HEK293 (cell line): ENCODE measurements at regions not wholly inside any gene's neighbourhood (a gene's known extent, or its start where the extent isn't known, plus 50 kb on each side); places are given as distances from the start of the nearest gene placed in this dataset.

Source experiments
- CTCF ChIP-seq: fragments of 450-650 bp; formaldehyde crosslinking; IDR thresholded peaks from 2 replicates; pipeline ENCODE4 v1.5.1; 2016; ENCODE audit warnings: missing biosample characterization, missing genetic modification characterization
- KLF7 ChIP-seq: fragments of 450-650 bp; formaldehyde crosslinking; IDR thresholded peaks from 2 replicates; pipeline ENCODE4 v1.5.1; 2016; ENCODE audit warnings: missing biosample characterization, missing genetic modification characterization, borderline replicate concordance
- PBX3 ChIP-seq: sonication (generic); formaldehyde crosslinking; IDR thresholded peaks from 2 replicates; pipeline ENCODE4 v1.8.1; 2022; ENCODE audit warnings: mild to moderate bottlenecking, moderate library complexity, missing genetic modification reagents
- PRDM1 ChIP-seq: fragments of 450-650 bp; formaldehyde crosslinking; IDR thresholded peaks from 2 replicates; pipeline ENCODE4; 2016; ENCODE audit warnings: missing biosample characterization, missing genetic modification characterization
- ZBTB21 ChIP-seq: fragments of 450-650 bp; formaldehyde crosslinking; IDR thresholded peaks from 2 replicates; pipeline ENCODE4 v1.5.1; 2017; ENCODE audit warnings: missing biosample characterization, missing genetic modification characterization
- ZNF302 ChIP-seq: fragments of 450-650 bp; formaldehyde crosslinking; IDR thresholded peaks from 2 replicates; pipeline ENCODE4 v1.5.1; 2016; ENCODE audit warnings: missing biosample characterization, missing genetic modification characterization, low read depth
- ZNF549 ChIP-seq: fragments of 450-650 bp; IDR thresholded peaks from 2 replicates; pipeline ENCODE4 v1.5.1; 2018; ENCODE audit warnings: missing biosample characterization, missing genetic modification characterization, mild to moderate bottlenecking, inconsistent platforms, moderate library complexity
- ZNF571 ChIP-seq: fragments of 450-650 bp; formaldehyde crosslinking; IDR thresholded peaks from 2 replicates; pipeline ENCODE4 v1.5.0; 2017; ENCODE audit warnings: missing biosample characterization, missing genetic modification characterization
- ZNF580 ChIP-seq: fragments of 450-650 bp; formaldehyde crosslinking; IDR thresholded peaks from 2 replicates; pipeline ENCODE4 v1.5.1; 2016; ENCODE audit warnings: missing biosample characterization, missing genetic modification characterization
- ZNF626 ChIP-seq: fragments of 450-650 bp; sonication (Bioruptor Pico); formaldehyde crosslinking; IDR thresholded peaks from 2 replicates; pipeline ENCODE4 v1.5.1; 2018; ENCODE audit warnings: missing biosample characterization, missing genetic modification characterization, inconsistent platforms

- TF ChIP-seq ZBTB21 (tag by site-specific recombination) (no peak), CTCF (tag by site-specific recombination) (no peak), KLF7 (tag by site-specific recombination) (no peak), ZNF580 (no peak), ZNF571 (tag by site-specific recombination) (no peak), ZNF549 (tag by site-specific recombination) (no peak), PBX3 (CRISPR knock-in tag) (no peak), ZNF626 (tag by site-specific recombination) (no peak), PRDM1 (tag by site-specific recombination) (no peak), ZNF302 (tag by site-specific recombination) (no peak)
Observed at GRCh38 chr5:142404046-142404477, 79.2 kb upstream of the SPRY4 start.
